NT2/D1 (cell line): ENCODE measurements at regions not wholly inside any gene's neighbourhood (a gene's known extent, or its start where the extent isn't known, plus 50 kb on each side); places are given as distances from the start of the nearest gene placed in this dataset.

Experiments
- SUZ12 ChIP-seq: IDR thresholded peaks from 2 replicates; pipeline ENCODE4 v1.6.1; 2011; ENCODE audit not compliant: insufficient read length, insufficient read depth; ENCODE audit errors: extremely low read depth
- ZNF274 ChIP-seq: IDR thresholded peaks from 2 replicates; pipeline ENCODE4 v1.6.1; 2011; ENCODE audit warnings: mild to moderate bottlenecking, low read depth, low read length

GRCh38 chr2:49224426-49225010 is 70.2 kb upstream of the FSHR start:
- TF ChIP-seq ZNF274 (no peak), SUZ12 (no peak)
